HG02852 (cell line): ENCODE measurements at regions not wholly inside any gene's neighbourhood (a gene's known extent, or its start where the extent isn't known, plus 50 kb on each side); places are given as distances from the start of the nearest gene placed in this dataset.
"Not testable (repeated sequence)": the region's sequence is repeated elsewhere in the genome, so short reads cannot be mapped to it uniquely, and the experiment has no call there.

Experiments
- ATAC-seq: cut with Tn5 transposase; IDR thresholded peaks from one replicate; pipeline ENCODE4 v1.9.1; 2021; ENCODE audit warnings: mild to moderate bottlenecking, moderate library complexity; ENCODE audit not compliant: unreplicated experiment

DNA sequence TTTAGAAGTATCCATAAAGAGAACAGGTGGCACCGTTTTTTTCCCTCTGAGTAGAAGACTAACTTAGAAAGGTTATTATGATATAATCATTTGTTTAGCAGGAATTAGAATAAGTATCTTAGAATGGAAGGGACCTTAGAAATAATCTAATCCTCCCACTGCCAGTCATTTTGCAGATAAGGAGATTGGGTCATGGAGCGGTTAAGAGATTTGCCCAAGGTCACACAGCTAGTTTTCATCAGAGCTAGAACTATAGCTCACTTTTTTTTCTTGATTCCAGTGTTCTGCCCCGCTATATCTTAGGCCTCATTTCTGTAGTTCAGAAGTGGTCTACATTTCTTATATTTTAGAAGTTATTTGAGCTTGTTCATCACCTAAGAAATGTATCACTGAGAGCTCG is 139.6 kb downstream of the PRL start:
- no peak for ATAC-seq

DNA sequence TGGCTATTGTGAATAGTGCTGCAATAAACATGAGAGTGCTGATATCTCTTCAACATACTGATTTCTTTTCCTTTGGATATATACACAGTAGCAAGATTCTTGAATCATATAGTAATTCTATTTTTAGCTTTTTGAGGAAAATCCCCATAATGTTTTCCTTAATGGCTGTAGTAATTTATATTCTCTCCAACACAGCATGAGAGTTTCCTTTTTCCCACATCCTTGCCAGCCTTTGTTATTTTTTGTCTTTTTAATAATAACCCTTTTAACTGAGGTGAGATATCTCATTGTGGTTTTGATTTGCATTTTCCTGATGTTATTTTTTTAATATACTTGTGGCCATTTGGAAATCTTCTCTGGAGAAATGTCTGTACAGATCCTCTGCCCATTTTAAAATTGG is 132.6 kb downstream of the PRL start:
- ATAC-seq, result no peak

DNA sequence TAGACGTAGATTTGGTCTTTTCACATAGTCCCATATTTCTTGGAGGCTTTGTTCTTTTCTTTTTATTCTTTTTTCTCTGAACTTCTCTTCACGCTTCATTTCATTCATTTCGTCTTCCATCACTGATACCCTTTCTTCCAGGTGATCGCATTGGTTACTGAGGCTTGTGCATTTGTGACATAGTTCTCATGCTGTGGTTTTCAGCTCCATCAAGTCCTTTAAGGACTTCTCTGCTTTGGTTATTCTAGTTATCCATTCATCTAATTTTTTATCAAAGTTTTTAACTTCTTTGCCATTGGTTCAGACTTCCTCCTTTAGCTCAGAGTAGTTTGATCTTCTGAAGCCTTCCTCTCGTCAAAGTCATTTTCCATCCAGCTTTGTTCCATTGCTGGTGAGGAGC is 125.8 kb downstream of the PRL start:
- ATAC-seq, result not testable (repeated sequence)

DNA sequence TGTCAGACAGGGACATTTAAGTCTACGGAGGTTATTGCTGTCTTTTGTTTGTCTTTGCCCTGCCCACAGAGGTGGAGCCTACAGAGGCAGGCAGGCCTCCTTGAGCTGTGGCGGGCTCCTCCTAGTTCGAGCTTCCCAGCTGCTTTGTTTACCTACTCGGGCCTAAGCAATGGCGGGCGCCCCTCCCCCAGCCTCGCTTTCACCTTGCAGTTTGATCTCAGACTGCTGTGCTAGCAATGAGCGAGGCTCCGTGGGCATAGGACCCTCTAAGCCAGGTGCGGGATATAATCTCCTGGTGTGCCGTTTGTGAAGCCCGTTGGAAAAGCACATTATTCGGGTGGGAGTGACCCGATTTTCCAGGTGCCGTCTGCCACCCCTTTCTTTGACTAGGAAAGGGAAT is 125.0 kb downstream of the PRL start:
- ATAC-seq, result not testable (repeated sequence)

DNA sequence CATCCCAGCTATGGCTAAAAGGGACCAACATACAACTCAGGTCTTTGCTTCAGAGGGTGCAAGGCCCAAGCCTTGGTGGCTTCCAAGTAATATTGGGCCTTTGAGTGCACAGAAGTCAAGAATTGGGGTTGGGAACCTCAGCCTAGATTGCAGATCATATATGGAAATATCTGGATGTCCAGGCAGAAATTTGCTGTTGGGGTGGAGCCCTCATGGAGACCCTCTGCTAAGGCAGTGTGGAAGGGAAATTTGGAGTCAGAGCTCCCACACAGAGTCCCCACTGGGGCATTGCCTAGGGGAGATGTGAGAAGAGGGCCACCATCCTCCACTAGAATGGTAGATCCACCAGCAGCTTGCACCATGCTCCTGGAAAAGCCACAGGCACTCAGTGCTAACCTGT is 123.5 kb downstream of the PRL start:
- ATAC-seq, result no peak

DNA sequence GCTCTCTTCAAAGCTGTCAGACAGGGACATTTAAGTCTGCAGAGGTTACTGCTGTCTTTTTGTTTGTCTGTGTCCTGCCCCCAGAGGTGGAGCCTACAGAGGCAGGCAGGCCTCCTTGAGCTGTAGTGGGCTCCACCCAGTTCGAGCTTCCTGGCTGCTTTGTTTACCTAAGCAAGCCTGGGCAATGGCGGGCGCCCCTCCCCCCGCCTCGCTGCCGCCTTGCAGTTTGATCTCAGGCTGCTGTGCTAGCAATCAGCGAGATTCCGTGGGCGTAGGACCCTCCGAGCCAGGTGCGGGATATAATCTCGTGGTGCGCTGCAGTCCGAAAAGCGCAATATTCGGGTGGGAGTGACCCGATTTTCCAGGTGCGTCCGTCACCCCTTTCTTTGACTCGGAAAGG is 116.6 kb downstream of the PRL start:
- not testable (repeated sequence) for ATAC-seq

DNA sequence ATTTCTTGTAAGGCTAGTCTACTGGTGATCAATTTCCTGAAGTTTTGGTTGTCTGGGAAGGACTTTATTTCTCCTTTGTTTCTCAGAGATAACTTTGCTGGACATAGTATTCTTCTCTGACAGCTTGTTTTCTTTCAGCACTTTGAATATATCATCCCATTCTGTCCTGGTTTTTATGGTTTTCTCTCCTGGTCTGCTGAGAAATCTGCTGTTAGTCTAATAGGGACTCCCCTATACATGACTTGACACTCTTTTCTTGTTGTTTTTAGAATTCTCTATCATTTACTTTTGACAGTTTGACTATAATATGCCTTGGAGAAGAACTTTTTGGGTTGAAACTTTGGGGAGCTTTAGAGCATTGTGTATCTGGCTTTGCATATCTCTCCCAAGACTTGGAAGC is 112.5 kb downstream of the PRL start:
- no peak for ATAC-seq

DNA sequence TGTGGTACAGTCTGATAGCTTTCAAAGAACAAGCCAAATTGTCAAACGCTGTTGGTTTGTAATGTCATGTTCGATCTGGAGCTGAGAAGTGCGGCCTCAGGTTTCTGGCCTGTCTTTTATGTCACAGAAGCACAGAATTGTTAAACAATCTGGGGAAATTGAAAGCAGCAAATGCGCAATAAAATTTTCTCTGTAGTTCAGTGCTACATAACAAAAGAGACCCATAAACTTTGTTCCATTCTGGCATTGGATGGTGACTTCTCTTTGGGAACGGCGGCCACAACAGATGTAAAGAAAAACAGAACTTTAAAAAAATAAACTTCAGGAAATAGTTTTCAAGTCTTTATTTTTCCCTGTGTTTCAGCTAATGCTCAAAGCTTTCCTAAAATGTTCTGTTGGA is 106.9 kb downstream of the PRL start:
- no peak for ATAC-seq

DNA sequence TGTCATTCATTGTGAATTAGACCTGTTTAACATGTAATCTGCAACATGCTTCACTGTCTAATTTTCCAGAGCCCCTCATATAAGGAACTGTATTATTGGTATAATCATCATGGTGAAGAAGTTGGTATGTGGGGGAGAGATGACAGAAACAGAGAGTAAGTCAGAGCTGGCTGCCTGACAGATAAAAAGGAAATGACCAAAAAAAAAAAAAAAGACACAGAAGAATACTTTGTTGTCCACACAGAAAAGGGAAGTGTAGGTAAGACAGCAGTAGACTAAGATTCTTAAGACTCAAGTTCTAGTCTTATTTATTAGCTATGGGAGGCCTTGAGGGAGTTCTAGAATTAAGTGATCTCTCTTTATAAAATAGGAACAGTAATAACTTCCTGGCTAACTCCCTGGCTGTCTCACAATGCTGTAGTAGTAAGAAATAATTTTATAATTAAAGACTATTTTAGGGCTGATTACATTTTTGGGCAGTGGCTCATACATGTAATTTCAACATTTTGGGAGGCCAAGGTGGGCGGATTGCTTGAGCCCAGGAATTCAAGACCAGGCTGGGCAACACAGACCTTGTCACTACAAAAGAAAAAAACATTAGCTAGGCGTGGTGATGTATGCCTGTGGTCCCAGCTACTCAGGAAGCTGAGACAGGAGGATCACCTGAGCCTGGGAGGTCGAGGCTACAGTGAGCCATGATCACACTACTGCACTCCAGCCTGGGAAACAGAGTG is 102.5 kb downstream of the PRL start:
- peak; percentile 80 for ATAC-seq

DNA sequence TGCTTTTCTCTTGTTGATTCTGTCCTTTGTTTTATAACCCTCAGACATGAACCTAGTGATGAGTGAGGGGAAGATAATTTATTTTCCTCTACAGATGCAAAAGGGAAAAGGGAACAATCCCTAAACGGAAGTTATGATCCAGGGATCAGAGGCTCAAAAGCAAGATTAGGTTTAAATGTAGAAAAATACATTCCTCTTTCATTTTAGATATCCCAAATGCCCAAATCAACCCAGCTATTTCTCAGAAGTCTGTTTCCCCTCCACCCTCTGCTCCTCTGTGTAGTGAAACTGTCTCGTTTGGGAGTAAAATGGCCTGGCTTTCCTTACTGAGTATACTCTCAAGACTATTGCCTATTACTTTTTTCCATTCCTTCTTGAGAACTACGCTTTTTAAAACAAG is 97.1 kb downstream of the PRL start:
- ATAC-seq, result no peak

DNA sequence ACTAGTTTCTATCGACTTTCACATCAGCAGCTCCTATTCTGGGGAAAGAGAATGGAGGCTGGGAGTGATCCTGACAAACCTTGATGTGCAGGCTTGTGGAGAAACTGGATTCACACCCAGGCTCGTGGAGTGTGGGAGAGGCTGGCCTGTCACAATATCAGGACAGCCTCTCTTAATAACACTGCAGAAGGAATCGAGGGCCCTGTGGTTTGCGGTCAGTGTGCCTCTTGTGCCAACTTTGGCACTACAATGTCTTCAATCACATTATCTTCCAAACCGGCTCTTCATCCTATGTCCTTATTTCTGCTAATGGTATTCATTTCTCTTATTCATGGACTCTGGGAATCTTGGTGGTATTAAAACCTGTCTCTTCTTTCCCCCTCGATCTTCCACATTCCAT is 92.7 kb downstream of the PRL start:
- ATAC-seq, result no peak

DNA sequence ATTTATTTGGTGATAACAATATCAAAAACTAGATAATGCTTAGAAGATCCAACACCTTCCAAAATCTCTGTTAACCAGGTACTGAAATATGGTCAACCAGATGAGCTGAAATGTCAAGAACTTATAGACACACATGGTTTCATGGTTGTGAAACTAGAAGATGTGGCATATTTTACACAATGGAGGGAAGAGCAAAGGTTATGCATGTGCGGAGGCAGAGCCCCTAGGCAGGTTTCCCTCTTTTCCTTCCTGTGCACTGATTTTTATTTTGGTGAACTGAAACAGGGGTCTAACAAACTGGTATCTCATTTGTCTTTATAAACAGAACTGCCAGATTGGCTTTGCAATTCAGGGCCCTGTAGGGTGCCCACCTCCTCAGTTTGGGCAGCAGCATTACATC is 91.6 kb downstream of the PRL start:
- ATAC-seq, result no peak

DNA sequence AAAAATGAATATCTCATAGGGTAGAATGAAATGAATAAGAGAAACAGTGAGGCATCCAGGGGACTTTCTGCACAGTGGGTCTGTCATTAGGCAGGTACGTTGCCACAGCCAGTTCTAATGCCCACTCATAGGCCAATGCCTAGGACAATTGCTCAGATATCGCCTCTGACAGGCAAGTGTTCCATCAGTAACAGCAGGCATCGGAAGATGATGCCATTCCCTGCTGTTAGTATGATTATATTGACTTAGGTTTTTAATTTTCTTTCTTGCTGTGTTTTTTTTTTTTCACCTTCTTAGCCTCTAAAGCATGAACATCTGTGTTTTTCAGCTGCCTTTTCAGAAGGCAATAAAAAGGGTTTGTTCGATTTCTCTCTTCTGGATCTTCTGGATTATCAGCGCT is 90.7 kb downstream of the PRL start:
- ATAC-seq, result no peak

DNA sequence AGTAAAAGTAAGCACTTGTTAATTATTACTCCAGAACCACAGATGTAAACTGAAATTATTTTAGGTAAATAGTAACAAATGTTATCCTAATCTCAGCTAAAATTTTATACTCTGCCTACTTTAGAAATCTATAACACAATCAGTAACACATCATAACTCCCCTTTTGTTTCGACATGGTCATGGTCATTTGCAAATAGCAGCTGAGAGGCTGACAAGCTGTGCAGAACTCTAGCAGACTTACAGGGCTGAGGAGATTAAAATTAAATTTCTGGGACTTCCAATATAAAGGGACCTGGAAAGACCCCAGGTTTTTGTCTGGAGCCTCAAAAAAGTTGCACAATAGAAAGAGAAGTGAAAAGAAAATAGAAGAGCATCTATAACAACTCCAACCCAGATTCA is 88.8 kb downstream of the PRL start:
- ATAC-seq, result no peak

DNA sequence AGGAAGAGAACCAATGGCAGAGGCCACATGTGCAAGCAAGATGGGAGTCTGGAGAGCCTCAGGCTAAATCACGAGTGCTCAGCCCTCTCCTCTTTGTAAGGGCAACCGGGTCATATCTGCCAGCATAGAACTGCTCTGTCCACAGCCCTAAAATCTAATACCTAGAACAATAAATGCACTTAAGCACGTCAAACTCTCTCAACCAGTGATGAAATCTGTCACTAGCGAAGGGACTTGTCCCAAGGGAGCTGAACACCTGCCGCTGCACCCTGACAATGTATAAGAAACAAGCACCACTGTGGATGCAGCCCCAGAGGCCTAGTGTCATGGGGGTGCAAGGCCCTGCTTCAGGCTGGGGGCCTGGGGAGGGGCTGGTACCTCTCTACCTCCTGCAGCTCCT is 82.5 kb downstream of the PRL start:
- no peak for ATAC-seq

DNA sequence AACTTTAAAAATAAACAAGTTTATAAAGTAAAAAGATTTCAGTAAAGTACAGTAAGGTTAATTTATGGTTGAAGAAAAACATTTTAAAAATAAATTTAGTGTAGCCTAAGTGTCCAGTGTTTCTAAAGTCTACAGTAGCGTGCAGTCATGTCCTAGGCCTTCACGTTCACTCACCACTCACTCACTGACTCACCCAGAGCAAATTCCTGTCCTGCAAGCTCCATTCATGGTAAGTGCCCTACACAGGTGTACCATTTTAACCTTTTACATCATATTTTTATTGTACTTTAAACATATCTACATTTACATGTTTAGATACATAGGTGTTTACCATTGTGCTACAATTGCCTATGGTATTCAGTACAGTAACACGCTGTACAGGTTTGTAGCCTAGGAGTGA is 81.4 kb downstream of the PRL start:
- ATAC-seq, result not testable (repeated sequence)

DNA sequence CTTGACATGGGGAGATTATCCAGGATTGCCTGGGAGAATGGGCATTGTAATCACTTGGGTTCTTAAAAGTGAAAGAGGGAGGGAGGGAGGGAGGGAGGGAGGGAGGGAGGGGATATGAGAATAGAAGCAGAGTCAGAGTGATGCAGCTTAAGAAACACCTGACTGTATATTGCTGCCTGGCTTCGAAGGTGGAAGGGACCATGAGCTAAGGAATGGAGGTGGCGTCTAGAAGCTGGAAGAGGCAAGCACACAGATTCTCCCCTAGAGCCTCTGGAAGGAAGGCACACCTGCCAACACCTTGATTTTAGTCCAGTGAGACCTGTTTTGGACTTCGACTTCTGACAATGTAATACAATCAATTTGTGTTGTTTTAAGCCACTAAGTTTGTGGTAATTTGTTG is 78.4 kb downstream of the PRL start:
- ATAC-seq, result no peak

DNA sequence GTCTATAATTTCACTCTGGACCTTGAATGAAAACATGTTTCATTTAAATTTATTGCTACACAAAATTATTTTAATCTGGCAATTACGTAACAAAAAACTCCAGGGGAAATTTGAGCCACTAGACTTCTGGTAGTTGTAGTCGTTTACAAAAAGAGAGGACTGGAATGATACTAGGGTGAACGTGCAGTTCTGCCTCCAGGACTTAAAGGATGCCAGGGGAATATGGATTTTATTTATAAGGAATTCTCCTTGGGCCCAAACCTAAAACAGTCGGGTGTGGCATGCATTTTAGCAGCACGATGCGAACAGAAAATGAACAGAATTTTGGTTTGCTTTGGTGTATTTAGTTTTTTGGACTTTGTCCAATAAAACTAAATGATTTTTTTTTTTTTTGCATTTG is 76.9 kb downstream of the PRL start:
- no peak for ATAC-seq

DNA sequence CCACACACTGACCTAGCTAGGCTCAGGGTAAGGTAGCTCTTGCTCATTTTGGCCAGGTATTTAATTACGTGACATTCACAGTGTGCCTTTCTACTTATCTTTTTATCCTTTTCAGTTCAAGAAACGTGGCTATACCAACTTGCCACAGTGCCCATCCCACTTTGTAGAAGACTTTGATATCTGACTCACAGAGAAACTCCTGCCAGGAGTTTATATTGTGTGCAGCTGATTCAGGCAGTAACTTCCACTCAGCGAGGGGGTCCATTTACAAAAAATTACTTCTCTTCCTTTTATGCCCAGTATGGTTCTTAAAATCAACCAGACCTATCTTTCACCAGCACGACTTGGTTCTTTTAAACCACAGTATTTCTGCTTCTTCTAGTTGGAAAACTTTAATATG is 75.6 kb downstream of the PRL start:
- no peak for ATAC-seq

DNA sequence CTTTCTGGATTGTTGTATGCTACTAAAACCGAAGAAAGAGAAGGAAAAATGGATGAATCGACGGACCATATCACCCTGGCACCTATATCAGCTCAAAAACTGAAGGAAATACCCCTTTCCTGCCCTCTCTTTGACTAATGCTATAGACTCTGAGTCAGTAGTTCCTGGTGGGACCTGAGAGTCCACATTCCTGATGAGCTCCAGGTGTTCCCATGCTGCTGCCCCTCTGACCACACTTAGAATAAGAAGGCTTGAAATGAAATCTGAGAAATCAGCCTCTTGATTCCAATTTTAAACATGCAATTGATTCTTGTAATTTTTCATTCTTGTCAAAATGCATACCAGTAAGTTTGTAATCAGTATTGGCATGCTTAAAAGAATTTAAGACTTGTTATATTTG is 75.2 kb downstream of the PRL start:
- no peak for ATAC-seq

DNA sequence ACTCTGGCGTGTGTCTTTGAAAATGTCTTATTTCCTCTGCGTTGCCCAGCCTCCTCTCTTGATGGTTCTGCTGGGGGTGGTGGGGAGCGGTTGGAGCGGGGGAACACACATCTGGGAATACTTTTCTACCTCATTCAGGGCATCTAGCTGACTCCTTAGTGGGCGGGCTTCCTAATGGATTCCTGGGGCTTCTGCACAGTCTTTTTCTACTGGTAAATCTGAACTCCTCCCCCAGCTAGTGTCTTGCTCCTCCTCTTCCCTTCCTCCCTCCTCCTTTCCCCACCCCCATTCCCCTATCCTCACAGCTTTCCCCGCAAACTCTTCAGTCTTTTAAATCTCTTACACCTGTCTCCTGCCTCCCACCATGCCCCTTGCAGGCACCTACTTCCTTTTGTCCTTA is 74.4 kb downstream of the PRL start:
- ATAC-seq, result no peak

DNA sequence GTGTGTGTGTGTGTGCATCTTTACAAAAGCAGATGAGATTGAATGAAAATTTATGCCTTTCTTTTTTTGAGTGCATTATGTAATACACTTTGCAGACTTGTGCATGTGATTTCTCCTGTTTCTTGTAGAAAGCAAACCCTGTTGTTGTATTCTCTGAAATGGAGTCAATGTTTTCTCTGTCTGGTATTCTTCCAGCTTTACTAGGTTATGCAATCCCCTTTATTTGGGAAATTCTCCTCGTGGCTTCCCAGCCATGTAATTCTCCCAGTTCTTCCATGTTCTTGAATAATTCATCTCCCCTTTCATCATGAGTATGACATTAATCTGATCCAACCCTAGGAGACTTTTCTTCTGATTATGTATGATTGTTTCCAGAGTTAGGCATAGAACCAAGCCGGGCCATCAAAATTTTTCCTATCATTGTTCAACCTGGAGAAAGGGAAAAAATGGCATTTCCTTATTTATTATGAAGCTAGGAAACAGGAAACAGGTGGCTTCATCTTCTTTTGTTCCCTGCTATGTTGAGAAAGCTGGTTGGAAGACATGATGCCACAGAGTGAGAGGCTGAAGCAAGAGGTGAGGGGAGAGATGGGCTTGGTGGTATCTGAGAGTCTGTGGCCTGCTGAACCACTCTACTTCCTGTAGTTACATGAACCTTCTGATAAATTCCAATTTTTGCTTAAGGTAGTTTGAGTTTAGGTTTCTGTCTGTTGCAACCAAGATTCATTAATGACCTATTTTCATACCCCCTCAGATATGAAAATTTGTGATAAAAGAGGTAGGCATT is 68.8 kb downstream of the PRL start:
- ATAC-seq, result no peak

DNA sequence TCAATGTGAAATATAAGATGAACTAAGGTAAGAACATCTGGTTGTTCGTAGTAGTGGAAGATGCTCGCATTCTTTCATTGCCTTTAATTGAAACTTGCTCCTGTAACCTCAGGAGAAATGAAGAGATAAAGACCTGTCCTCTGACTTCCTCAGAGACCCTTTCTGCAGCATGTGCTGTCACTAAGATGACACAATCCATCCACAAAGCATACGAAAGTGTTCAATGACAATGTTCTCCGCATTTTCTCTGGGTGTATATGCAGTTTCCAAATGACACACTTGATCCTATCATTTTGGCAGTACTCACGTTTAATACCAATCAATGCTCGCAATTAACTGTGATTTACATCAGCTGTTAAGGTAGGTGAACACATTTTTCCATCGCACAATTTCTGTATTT is 65.8 kb downstream of the PRL start:
- no peak for ATAC-seq
